ENCODE measurements at regions not wholly inside any gene's neighbourhood (a gene's known extent, or its start where the extent isn't known, plus 50 kb on each side); places are given as distances from the start of the nearest gene placed in this dataset.

GRCh38 chr14:98647754-98648153 lies 624.2 kb downstream of the BCL11B start:
- no peak overlapping the region for H3K4me2 ChIP-seq (ENCODE audit: low read length)
- no peaks in the 10 kb centered on the region for H3K4me1 ChIP-seq
- no peak overlapping the region for H3K9ac ChIP-seq
- no peaks in the 10 kb centered on the region for H3K27me3 ChIP-seq (ENCODE audit: control insufficient read depth, insufficient read depth, low read length)
- peaks cover 6% of the 10 kb centered on the region for H3K9me3 ChIP-seq (ENCODE audit: control insufficient read depth, low read length)
- no peaks in the 10 kb centered on the region for H3K79me2 ChIP-seq
- H3K36me3 ChIP-seq (ENCODE audit: control insufficient read depth, insufficient read depth, low read length), result no peaks in the 10 kb centered on the region
- H3K27ac ChIP-seq, result no peak overlapping the region
- no peak overlapping the region for H3K4me3 ChIP-seq (ENCODE audit: low read depth, low read length)
- no peak for TF ChIP-seq CTCF (IDR thresholded peaks at IDR 0.05)
- H2AFZ ChIP-seq, result no peak overlapping the region

- Histone ChIP-seq H3K4me3 (ENCODE audit: low read depth, low read length) (no peak overlapping the region), H3K79me2 (no peaks in the 10 kb centered on the region), H3K4me1 (no peaks in the 10 kb centered on the region), H3K9ac (no peak overlapping the region), H3K27ac (no peak overlapping the region), H2AFZ (no peak overlapping the region), H3K4me2 (ENCODE audit: low read length) (no peak overlapping the region), H3K36me3 (ENCODE audit: control insufficient read depth, insufficient read depth, low read length) (no peaks in the 10 kb centered on the region), H3K9me3 (ENCODE audit: control insufficient read depth, low read length) (peaks cover 3% of the 10 kb centered on the region), H3K27me3 (ENCODE audit: control insufficient read depth, insufficient read depth, low read length) (no peaks in the 10 kb centered on the region)
- TF ChIP-seq CTCF (IDR thresholded peaks at IDR 0.05), result no peak
These were observed 621.0 kb downstream of the BCL11B start for GRCh38 chr14:98651037-98651436.

- Histone ChIP-seq H3K27me3 (ENCODE audit: control insufficient read depth, insufficient read depth, low read length) (no peaks in the 10 kb centered on the region), H3K4me1 (no peaks in the 10 kb centered on the region), H3K36me3 (ENCODE audit: control insufficient read depth, insufficient read depth, low read length) (no peaks in the 10 kb centered on the region), H3K27ac (no peak overlapping the region), H3K9ac (no peak overlapping the region), H3K4me3 (ENCODE audit: low read depth, low read length) (no peak overlapping the region), H3K4me2 (ENCODE audit: low read length) (no peak overlapping the region), H3K9me3 (ENCODE audit: control insufficient read depth, low read length) (no peaks in the 10 kb centered on the region), H2AFZ (no peak overlapping the region), H3K79me2 (no peaks in the 10 kb centered on the region)
- no peak for TF ChIP-seq CTCF (IDR thresholded peaks at IDR 0.05)
These were observed 607.0 kb downstream of the BCL11B start for GRCh38 chr14:98665007-98665406.

- H3K79me2 ChIP-seq, result no peaks in the 10 kb centered on the region
- no peaks in the 10 kb centered on the region for H3K9me3 ChIP-seq (ENCODE audit: control insufficient read depth, low read length)
- H2AFZ ChIP-seq, result no peak overlapping the region
- no peak overlapping the region for H3K4me3 ChIP-seq (ENCODE audit: low read depth, low read length)
- no peak for TF ChIP-seq CTCF (IDR thresholded peaks at IDR 0.05)
- no peak overlapping the region for H3K9ac ChIP-seq
- no peak overlapping the region for H3K27ac ChIP-seq
- H3K27me3 ChIP-seq (ENCODE audit: control insufficient read depth, insufficient read depth, low read length), result no peaks in the 10 kb centered on the region
- H3K4me1 ChIP-seq, result no peaks in the 10 kb centered on the region
- no peaks in the 10 kb centered on the region for H3K36me3 ChIP-seq (ENCODE audit: control insufficient read depth, insufficient read depth, low read length)
- no peak overlapping the region for H3K4me2 ChIP-seq (ENCODE audit: low read length)
These were observed 605.5 kb downstream of the BCL11B start for GRCh38 chr14:98666545-98666944.

GRCh38 chr14:98682033-98682432 lies 590.0 kb downstream of the BCL11B start:
- Histone ChIP-seq H3K4me1 (no peaks in the 10 kb centered on the region), H2AFZ (no peak overlapping the region), H3K4me2 (ENCODE audit: low read length) (no peak overlapping the region), H3K27ac (no peak overlapping the region), H3K9ac (no peak overlapping the region), H3K79me2 (no peaks in the 10 kb centered on the region), H3K36me3 (ENCODE audit: control insufficient read depth, insufficient read depth, low read length) (no peaks in the 10 kb centered on the region), H3K27me3 (ENCODE audit: control insufficient read depth, insufficient read depth, low read length) (no peaks in the 10 kb centered on the region), H3K9me3 (ENCODE audit: control insufficient read depth, low read length) (no peaks in the 10 kb centered on the region), H3K4me3 (ENCODE audit: low read depth, low read length) (no peak overlapping the region)
- no peak for TF ChIP-seq CTCF (IDR thresholded peaks at IDR 0.05)
